HEK293T (cell line): ENCODE measurements at regions not wholly inside any gene's neighbourhood (a gene's known extent, or its start where the extent isn't known, plus 50 kb on each side); places are given as distances from the start of the nearest gene placed in this dataset.
"Not testable (repeated sequence)": the region's sequence is repeated elsewhere in the genome, so short reads cannot be mapped to it uniquely, and the experiment has no call there.

Source experiments
- CTCF ChIA-PET: fragments of 350-600 bp; formaldehyde crosslinking; extraction: SDS; loops from one replicate; lab custom pipeline; 2021; ENCODE audit warnings: antibody characterized with exemption, inconsistent platforms; lab: Yijun Ruan, JAX
- POLR2A ChIA-PET: fragments of 350-600 bp; formaldehyde crosslinking; extraction: SDS; loops from one replicate; lab custom pipeline; 2020; ENCODE audit warnings: antibody characterized with exemption, inconsistent platforms; lab: Yijun Ruan, JAX
- DNase-seq: peaks from one replicate; pipeline ENCODE4 v3.0.0; 2012; ENCODE audit warnings: mixed read lengths; ENCODE audit errors: extremely low spot score
- ARNT ChIP-seq: fragments of 450-650 bp; IDR thresholded peaks from 2 replicates; pipeline ENCODE4 v1.6.1; 2017; ENCODE audit warnings: mild to moderate bottlenecking
- BHLHE40 ChIP-seq: fragments of 450-650 bp; IDR thresholded peaks from 2 replicates; pipeline ENCODE4 v1.6.1; 2016; ENCODE audit warnings: mild to moderate bottlenecking, moderate library complexity, borderline replicate concordance
- CTBP1 ChIP-seq: fragments of 450-650 bp; IDR thresholded peaks from 2 replicates; pipeline ENCODE4 v1.6.1; 2016; ENCODE audit warnings: borderline replicate concordance
- ELF4 ChIP-seq: fragments of 450-650 bp; IDR thresholded peaks from 2 replicates; pipeline ENCODE4 v1.6.1; 2017; ENCODE audit warnings: antibody characterized with exemption
- FOXA1 ChIP-seq: fragments of 450-650 bp; IDR thresholded peaks from 2 replicates; pipeline ENCODE4 v1.6.1; 2016; ENCODE audit warnings: mild to moderate bottlenecking
- FOXK2 ChIP-seq: fragments of 450-650 bp; IDR thresholded peaks from 2 replicates; pipeline ENCODE4 v1.6.1; 2016; ENCODE audit warnings: mild to moderate bottlenecking
- FOXM1 ChIP-seq: fragments of 450-650 bp; IDR thresholded peaks from 2 replicates; pipeline ENCODE4 v1.6.1; 2017; ENCODE audit warnings: mild to moderate bottlenecking, borderline replicate concordance
- HDGF ChIP-seq: fragments of 450-650 bp; IDR thresholded peaks from 2 replicates; pipeline ENCODE4 v1.6.1; 2017; ENCODE audit warnings: antibody characterized with exemption, borderline replicate concordance
- L3MBTL2 ChIP-seq: fragments of 450-650 bp; conservative IDR thresholded peaks from 2 replicates; pipeline ENCODE4 v1.6.1; 2016; ENCODE audit warnings: mild to moderate bottlenecking
- LEF1 ChIP-seq: fragments of 450-650 bp; IDR thresholded peaks from 2 replicates; pipeline ENCODE4 v1.6.1; 2017; ENCODE audit warnings: mild to moderate bottlenecking, borderline replicate concordance
- NFRKB ChIP-seq: fragments of 450-650 bp; IDR thresholded peaks from 2 replicates; pipeline ENCODE4 v1.6.1; 2016; ENCODE audit warnings: mild to moderate bottlenecking, moderate library complexity
- PKNOX1 ChIP-seq: fragments of 450-650 bp; IDR thresholded peaks from 2 replicates; pipeline ENCODE4 v1.6.1; 2016
- SP1 ChIP-seq: fragments of 450-650 bp; IDR thresholded peaks from 2 replicates; pipeline ENCODE4 v1.6.1; 2017
- SUZ12 ChIP-seq: fragments of 450-650 bp; IDR thresholded peaks from 2 replicates; pipeline ENCODE4 v1.6.1; 2016; ENCODE audit warnings: mild to moderate bottlenecking
- TARDBP ChIP-seq: fragments of 450-650 bp; IDR thresholded peaks from 2 replicates; pipeline ENCODE4 v1.6.1; 2016
- ZNF384 ChIP-seq: fragments of 450-650 bp; IDR thresholded peaks from 2 replicates; pipeline ENCODE4 v1.6.1; 2016

GRCh38 chr12:33536431-33536830 lies 96.8 kb upstream of the SYT10 start:
- TF ChIP-seq TARDBP (no peak), HDGF (no peak), FOXA1 (no peak), PKNOX1 (no peak), L3MBTL2 (no peak), FOXK2 (no peak), CTBP1 (no peak), ZNF384 (no peak), LEF1 (no peak), ARNT (no peak), FOXM1 (no peak), BHLHE40 (no peak), SP1 (no peak), NFRKB (no peak), SUZ12 (no peak), ELF4 (no peak)
- CTCF ChIA-PET: no interaction called here
- POLR2A ChIA-PET: no interaction called here
- DNase-seq: no peak

GRCh38 chr12:33546004-33546403 lies 106.4 kb upstream of the SYT10 start:
- TF ChIP-seq PKNOX1: no peak
- no peak for TF ChIP-seq FOXK2
- TF ChIP-seq SP1: no peak
- no peak for TF ChIP-seq FOXA1
- no peak for TF ChIP-seq CTBP1
- no peak for TF ChIP-seq ARNT
- no peak for TF ChIP-seq L3MBTL2
- no peak for TF ChIP-seq HDGF
- no peak for TF ChIP-seq LEF1
- no peak for TF ChIP-seq ZNF384
- no peak for TF ChIP-seq ELF4
- no peak for TF ChIP-seq TARDBP
- no peak for TF ChIP-seq NFRKB
- TF ChIP-seq BHLHE40: no peak
- no peak for TF ChIP-seq SUZ12
- no peak for TF ChIP-seq FOXM1
- DNase-seq: no peak
- ChIA-PET CTCF (no interaction called here), POLR2A (no interaction called here)

GRCh38 chr12:33547084-33547483 lies 107.5 kb upstream of the SYT10 start:
- ChIA-PET POLR2A (no interaction called here), CTCF (no interaction called here)
- no peak for DNase-seq
- TF ChIP-seq TARDBP: no peak
- no peak for TF ChIP-seq FOXM1
- TF ChIP-seq CTBP1: no peak
- no peak for TF ChIP-seq ARNT
- TF ChIP-seq HDGF: no peak
- no peak for TF ChIP-seq ZNF384
- no peak for TF ChIP-seq FOXK2
- TF ChIP-seq SP1: no peak
- no peak for TF ChIP-seq L3MBTL2
- no peak for TF ChIP-seq SUZ12
- no peak for TF ChIP-seq ELF4
- TF ChIP-seq PKNOX1: no peak
- TF ChIP-seq LEF1: no peak
- TF ChIP-seq BHLHE40: no peak
- TF ChIP-seq FOXA1: no peak
- TF ChIP-seq NFRKB: no peak

GRCh38 chr12:33550214-33550613 lies 110.6 kb upstream of the SYT10 start:
- POLR2A ChIA-PET, CTCF ChIA-PET, DNase-seq: not testable (repeated sequence)

GRCh38 chr12:33551006-33551405 lies 111.4 kb upstream of the SYT10 start:
- no peak for DNase-seq
- ChIA-PET POLR2A (no interaction called here), CTCF (no interaction called here)
- TF ChIP-seq HDGF (no peak), BHLHE40 (no peak), ARNT (no peak), L3MBTL2 (no peak), FOXK2 (no peak), ELF4 (no peak)

GRCh38 chr12:33555128-33555527 lies 115.5 kb upstream of the SYT10 start:
- POLR2A ChIA-PET: no interaction called here
- CTCF ChIA-PET: no interaction called here
- DNase-seq: no peak
- no peak for TF ChIP-seq ELF4
- TF ChIP-seq PKNOX1: no peak
- no peak for TF ChIP-seq TARDBP
- no peak for TF ChIP-seq HDGF
- no peak for TF ChIP-seq FOXM1
- no peak for TF ChIP-seq LEF1
- no peak for TF ChIP-seq SUZ12
- no peak for TF ChIP-seq L3MBTL2
- TF ChIP-seq ZNF384: no peak
